ENCODE measurements at regions not wholly inside any gene's neighbourhood (a gene's known extent, or its start where the extent isn't known, plus 50 kb on each side); places are given as distances from the start of the nearest gene placed in this dataset.
"Not testable (repeated sequence)": the region's sequence is repeated elsewhere in the genome, so short reads cannot be mapped to it uniquely, and the experiment has no call there.

DNA sequence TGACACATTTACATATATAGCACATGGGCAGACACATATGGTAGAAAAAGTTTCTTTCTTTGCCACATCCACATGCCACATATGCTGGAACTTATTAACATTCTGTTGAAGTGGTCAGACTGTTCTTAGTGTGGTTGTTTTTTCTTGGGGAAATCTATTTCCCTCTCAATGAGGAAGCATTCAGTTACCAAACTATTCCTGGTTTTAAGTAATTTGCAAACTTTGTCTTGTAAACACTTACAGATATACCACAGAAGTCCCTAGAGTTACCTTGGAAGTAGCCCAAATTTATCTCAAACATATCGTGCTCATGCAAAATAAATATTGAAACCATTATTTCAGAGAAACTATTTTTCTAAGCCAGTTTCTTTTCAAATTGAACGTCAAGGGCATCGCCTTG lies 625.5 kb upstream of the INTU start:
- TF ChIP-seq, protein P1, sequence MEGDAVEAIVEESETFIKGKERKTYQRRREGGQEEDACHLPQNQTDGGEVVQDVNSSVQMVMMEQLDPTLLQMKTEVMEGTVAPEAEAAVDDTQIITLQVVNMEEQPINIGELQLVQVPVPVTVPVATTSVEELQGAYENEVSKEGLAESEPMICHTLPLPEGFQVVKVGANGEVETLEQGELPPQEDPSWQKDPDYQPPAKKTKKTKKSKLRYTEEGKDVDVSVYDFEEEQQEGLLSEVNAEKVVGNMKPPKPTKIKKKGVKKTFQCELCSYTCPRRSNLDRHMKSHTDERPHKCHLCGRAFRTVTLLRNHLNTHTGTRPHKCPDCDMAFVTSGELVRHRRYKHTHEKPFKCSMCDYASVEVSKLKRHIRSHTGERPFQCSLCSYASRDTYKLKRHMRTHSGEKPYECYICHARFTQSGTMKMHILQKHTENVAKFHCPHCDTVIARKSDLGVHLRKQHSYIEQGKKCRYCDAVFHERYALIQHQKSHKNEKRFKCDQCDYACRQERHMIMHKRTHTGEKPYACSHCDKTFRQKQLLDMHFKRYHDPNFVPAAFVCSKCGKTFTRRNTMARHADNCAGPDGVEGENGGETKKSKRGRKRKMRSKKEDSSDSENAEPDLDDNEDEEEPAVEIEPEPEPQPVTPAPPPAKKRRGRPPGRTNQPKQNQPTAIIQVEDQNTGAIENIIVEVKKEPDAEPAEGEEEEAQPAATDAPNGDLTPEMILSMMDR (IDR thresholded peaks at IDR 0.05; ENCODE audit: borderline replicate concordance, insufficient read depth, low read depth, low read length) = no peak
- no peak overlapping the region for H3K4me3 ChIP-seq (ENCODE audit: low read depth, low read length)

- TF ChIP-seq, protein P1 (IDR thresholded peaks at IDR 0.05; ENCODE audit: borderline replicate concordance, insufficient read depth, low read depth, low read length) = no peak
- H3K4me3 ChIP-seq (ENCODE audit: low read depth, low read length) = no peak overlapping the region
Observed at GRCh38 chr4:127012549-127012948, 620.2 kb upstream of the INTU start.

DNA sequence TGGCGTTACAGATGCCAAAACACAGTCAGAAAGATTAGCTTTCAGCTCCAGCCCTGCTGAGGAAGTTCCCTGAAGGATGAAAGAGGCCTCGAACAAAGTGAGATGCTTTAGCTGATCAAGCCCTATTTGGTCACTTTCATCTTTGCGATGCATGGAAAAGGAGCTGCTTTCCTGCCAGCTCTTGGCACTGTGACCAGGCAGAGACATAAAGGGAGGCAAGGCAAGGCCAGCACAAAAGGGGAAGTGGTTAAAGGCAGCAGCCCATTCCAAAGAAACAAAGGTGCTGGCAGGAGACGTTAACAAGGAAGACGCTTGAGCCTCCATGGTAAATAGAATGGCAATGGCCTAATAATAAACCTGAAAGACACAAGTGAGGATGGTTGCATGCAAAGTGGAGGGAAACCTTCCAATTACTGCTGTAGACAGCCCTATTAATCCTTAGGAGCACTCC lies 617.1 kb upstream of the INTU start:
- no peak overlapping the region for H3K4me3 ChIP-seq (ENCODE audit: low read depth, low read length)
- TF ChIP-seq, protein P1 (IDR thresholded peaks at IDR 0.05; ENCODE audit: borderline replicate concordance, insufficient read depth, low read depth, low read length) = no peak

- no peak overlapping the region for H3K4me3 ChIP-seq (ENCODE audit: low read depth, low read length)
- TF ChIP-seq, protein P1 (IDR thresholded peaks at IDR 0.05; ENCODE audit: borderline replicate concordance, insufficient read depth, low read depth, low read length) = no peak
Observed at GRCh38 chr4:127018381-127018780, 614.4 kb upstream of the INTU start.

DNA sequence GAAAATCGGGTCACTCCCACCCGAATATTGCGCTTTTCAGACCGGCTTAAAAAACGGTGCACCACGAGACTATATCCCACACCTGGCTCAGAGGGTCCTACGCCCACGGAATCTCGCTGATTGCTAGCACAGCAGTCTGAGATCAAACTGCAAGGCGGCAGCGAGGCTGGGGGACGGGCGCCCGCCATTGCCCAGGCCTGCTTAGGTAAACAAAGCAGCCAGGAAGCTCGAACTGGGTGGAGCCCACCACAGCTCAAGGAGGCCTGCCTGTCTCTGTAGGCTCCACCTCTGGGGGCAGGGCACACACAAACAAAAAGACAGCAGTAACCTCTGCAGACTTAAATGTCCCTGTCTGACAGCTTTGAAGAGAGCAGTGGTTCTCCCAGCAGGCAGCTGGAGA lies 611.9 kb upstream of the INTU start:
- H3K4me3 ChIP-seq (ENCODE audit: low read depth, low read length) = not testable (repeated sequence)

DNA sequence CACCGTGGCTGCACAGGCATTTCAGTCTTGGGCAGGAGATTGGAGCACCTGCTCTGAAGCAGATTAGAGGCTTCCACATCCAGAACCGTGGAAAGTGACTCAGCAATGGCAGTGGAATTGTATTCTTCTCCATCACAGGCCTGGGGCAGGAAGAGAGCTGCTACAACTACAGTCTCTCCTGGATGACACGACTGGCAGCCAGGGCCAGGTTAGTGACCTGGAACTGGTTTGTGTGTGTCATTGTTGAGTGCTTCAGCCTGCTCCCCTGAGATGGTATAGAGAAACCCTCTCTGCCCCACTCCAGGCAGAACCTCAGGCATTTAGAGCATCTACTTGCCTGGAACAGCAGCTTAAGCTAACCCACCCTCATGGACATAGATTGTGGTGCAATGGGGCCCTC lies 596.5 kb upstream of the INTU start:
- TF ChIP-seq, protein P1 (IDR thresholded peaks at IDR 0.05; ENCODE audit: borderline replicate concordance, insufficient read depth, low read depth, low read length) = no peak
- H3K4me3 ChIP-seq (ENCODE audit: low read depth, low read length) = no peak overlapping the region

DNA sequence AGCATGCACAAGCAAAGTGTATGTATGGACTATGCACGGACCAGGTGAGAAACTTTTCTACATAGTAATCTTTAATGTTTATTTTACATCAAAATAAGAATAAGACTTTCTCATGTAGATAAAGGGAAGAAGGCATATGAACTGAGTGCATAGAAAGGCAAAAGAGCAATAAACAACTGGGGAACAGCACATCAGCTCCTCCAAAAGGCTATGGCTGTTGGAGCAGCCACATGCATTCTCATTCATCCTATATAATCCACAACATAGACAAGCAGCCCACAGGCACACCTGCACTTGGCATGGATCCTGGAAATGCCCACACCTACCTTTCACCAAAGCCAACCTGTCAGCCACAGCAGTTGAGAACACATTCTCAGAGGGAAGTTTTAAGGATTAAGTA lies 586.9 kb upstream of the INTU start:
- no peak overlapping the region for H3K4me3 ChIP-seq (ENCODE audit: low read depth, low read length)
- TF ChIP-seq, protein P1 (IDR thresholded peaks at IDR 0.05; ENCODE audit: borderline replicate concordance, insufficient read depth, low read depth, low read length) = no peak

- H3K4me3 ChIP-seq (ENCODE audit: low read depth, low read length) = no peak overlapping the region
- TF ChIP-seq, protein P1 (IDR thresholded peaks at IDR 0.05; ENCODE audit: borderline replicate concordance, insufficient read depth, low read depth, low read length) = no peak
Observed at GRCh38 chr4:127047930-127048329, 584.8 kb upstream of the INTU start.

All from GM12875 (cell line).